Esophagus muscularis mucosa (tissue), 4 donors: ENCODE measurements at regions not wholly inside any gene's neighbourhood (a gene's known extent, or its start where the extent isn't known, plus 50 kb on each side); places are given as distances from the start of the nearest gene placed in this dataset.

ENCODE experiments used
- DNase-seq: peaks from one replicate; pipeline ENCODE4 v3.0.0-alpha.2; 2017; ENCODE audit errors: extremely low spot score
- H3K27ac ChIP-seq, 4 donors: fragments of 200-600 bp; sonication (generic); replicated peaks in 1 of 4; 1 replicate in 3 of 4; 2 replicates in 1 of 4; pipeline ENCODE4 v1.5.1; 2016 to 2019; ENCODE audit warnings: mild to moderate bottlenecking in 1 of 4
- H3K27me3 ChIP-seq, 4 donors: fragments of 200-600 bp; sonication (generic); one replicate each; pipeline versions ENCODE4 v1.5.1 to v1.6.0; 2016 to 2019
- H3K36me3 ChIP-seq, 4 donors: fragments of 200-600 bp; sonication (generic); one replicate each; pipeline ENCODE4 v1.5.1; 2016 to 2019
- H3K4me1 ChIP-seq, 4 donors: fragments of 200-600 bp; sonication (generic); one replicate each; pipeline ENCODE4 v1.5.1; 2016 to 2019
- H3K4me3 ChIP-seq, 4 donors: fragments of 200-600 bp; sonication (generic); 1 replicate in 2 of 4; 2 replicates in 2 of 4; pipeline ENCODE4 v1.5.1; 2016 to 2019; ENCODE audit warnings: mild to moderate bottlenecking in 4 of 4, moderate library complexity in 1 of 4
- H3K9me3 ChIP-seq, 4 donors: fragments of 200-600 bp; sonication (generic); 1 replicate in 3 of 4; 2 replicates in 1 of 4; pipeline ENCODE4 v1.5.1; 2016 to 2019
- EP300 ChIP-seq: sonication (generic); formaldehyde crosslinking; IDR thresholded peaks from one replicate; pipeline ENCODE4 v1.6.1; 2017; ENCODE audit warnings: antibody characterized with exemption
- POLR2A ChIP-seq: fragments of 450-650 bp; IDR thresholded peaks from one replicate; pipeline ENCODE4 v1.6.1; 2017; ENCODE audit warnings: antibody characterized with exemption, moderate library complexity, mild to moderate bottlenecking, low read depth
- POLR2AphosphoS5 ChIP-seq, 2 donors: sonication (generic); formaldehyde crosslinking; IDR thresholded peaks; one replicate each; pipeline ENCODE4 v1.6.1; 2017; ENCODE audit warnings: antibody characterized with exemption in 2 of 2
- WGBS: methylation state at CpG from one replicate; pipeline ENCODE4 v1.1.5; 2018; 5-methylcytosine and 5-hydroxymethylcytosine counted together
- intact Hi-C: fragments of 100-400 bp; cut with DNase I; formaldehyde crosslinking; loops from one replicate; pipeline ENCODE4 v1.15.1; 2023
- TF ChIP-seq, protein P1 (sequence below), 3 experiments: fragments of 200-600 bp in 2 of 3; fragments of 450-650 bp in 1 of 3; sonication (generic) in 2 of 3; IDR thresholded peaks; one replicate each; pipeline ENCODE4 v1.5.1; 2017 to 2019; ENCODE audit warnings: antibody characterized with exemption in 3 of 3, mild to moderate bottlenecking in 2 of 3, moderate library complexity in 1 of 3

DNA sequence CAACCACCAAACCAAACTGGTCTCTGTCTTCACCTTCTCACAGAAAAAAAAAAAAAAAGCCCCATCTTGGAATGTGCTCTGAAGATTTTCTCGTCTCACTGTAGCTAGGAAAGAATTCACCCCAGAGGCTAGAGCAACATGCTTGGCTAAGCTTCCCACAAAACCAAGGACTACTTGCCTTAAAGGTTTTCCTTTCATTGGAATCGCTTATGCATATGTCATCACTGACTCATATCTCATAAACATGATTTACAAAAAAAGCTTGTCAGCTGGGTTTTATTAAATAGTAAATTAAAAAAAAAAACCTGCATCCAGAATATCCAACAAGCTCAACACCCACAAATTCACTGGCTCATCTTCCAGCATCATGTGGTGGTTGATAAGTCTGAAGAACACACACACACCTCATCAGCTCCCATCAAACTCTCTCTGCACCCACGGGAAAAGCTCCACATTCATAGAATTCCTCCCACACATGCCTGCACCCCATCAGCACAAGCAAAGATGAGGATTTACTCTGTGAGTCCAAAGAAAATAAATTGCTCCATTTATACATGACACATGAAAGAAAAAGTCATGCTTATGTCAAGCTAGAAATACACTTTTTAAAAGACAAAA, 182.0 kb upstream of the TRIB2 start:
- WGBS: 28% methylated on average over 3 of the region's 3 CpGs
- Histone ChIP-seq H3K36me3 (no peaks in the 10 kb centered on the region), H3K4me1 (peaks cover 5 to 27% (median 12%) of the 10 kb centered on the region in 4 donors), H3K4me3 (no peak overlapping the region), H3K9me3 (no peaks in the 10 kb centered on the region), H3K27me3 (no peaks in the 10 kb centered on the region), H3K27ac (no peak overlapping the region)
- no peak for TF ChIP-seq POLR2AphosphoS5 (IDR thresholded peaks at IDR 0.05)
- no peak for TF ChIP-seq POLR2A
- no peak for TF ChIP-seq EP300
- TF ChIP-seq, protein P1, sequence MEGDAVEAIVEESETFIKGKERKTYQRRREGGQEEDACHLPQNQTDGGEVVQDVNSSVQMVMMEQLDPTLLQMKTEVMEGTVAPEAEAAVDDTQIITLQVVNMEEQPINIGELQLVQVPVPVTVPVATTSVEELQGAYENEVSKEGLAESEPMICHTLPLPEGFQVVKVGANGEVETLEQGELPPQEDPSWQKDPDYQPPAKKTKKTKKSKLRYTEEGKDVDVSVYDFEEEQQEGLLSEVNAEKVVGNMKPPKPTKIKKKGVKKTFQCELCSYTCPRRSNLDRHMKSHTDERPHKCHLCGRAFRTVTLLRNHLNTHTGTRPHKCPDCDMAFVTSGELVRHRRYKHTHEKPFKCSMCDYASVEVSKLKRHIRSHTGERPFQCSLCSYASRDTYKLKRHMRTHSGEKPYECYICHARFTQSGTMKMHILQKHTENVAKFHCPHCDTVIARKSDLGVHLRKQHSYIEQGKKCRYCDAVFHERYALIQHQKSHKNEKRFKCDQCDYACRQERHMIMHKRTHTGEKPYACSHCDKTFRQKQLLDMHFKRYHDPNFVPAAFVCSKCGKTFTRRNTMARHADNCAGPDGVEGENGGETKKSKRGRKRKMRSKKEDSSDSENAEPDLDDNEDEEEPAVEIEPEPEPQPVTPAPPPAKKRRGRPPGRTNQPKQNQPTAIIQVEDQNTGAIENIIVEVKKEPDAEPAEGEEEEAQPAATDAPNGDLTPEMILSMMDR (IDR thresholded peaks at IDR 0.05): no peak
- no peak for DNase-seq
- intact Hi-C loops: no loop called here

DNA sequence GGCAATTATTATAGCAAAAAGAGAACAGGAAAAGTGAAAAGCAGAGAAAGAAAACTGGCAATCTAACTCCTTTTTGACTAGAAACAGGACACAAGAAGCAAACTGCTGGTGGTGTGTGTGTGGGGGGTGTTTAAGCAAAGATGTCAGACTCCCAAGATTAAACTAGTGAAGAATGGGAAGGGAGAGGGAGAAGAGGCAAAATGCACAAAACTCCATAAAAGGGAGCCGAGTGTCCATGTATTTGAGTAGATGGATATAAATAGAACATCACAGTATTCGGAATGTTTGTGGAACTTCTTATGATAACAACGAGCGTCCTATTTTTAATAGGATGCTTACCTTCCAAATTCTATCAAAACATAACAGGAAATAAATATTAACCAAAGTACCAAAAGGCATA, 179.8 kb upstream of the TRIB2 start:
- TF ChIP-seq POLR2A (no peak), EP300 (no peak), POLR2AphosphoS5 (IDR thresholded peaks at IDR 0.05) (no peak)
- TF ChIP-seq, protein P1 (IDR thresholded peaks at IDR 0.05): no peak
- peaks cover 5 to 27% (median 12%) of the 10 kb centered on the region in 4 donors for H3K4me1 ChIP-seq

DNA sequence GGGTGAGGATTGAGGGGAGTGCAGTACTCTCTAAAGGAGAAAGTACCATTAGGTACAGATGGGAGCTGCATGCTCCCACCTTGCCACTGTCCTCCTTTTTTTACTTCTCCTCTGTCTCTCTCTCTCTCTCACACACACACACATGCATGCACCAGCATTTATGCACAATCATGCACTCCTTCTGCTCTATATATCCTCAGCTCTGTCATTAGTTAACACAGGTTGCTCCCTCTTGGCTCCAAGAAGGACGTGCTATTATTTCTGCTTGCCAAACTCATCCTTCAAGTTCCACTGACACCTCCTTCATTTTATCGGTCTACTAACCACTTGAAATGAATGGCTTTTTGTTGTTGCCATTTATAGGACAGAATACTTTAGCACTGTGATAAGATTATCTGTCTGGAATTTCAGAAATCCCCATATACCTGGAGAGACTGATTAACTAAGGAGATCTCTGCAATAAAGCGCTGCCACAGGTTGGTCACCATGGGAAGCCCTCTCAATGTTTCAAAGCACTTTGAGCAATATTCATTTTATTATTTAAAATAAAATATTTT, 178.5 kb upstream of the TRIB2 start:
- no peaks in the 10 kb centered on the region for H3K27me3 ChIP-seq
- DNase-seq: no peak
- H3K9me3 ChIP-seq: no peaks in the 10 kb centered on the region
- no peak overlapping the region for H3K27ac ChIP-seq
- peaks cover 5 to 27% (median 12%) of the 10 kb centered on the region in 4 donors for H3K4me1 ChIP-seq
- 62% methylated on average over 3 of the region's 3 CpGs for WGBS
- H3K36me3 ChIP-seq: no peaks in the 10 kb centered on the region
- no peak overlapping the region for H3K4me3 ChIP-seq
- intact Hi-C loops: no loop called here
- no peak for TF ChIP-seq POLR2A
- TF ChIP-seq, protein P1 (IDR thresholded peaks at IDR 0.05): no peak
- TF ChIP-seq POLR2AphosphoS5 (IDR thresholded peaks at IDR 0.05): no peak
- TF ChIP-seq EP300: no peak

More for the DNA sequence above, 179.8 kb upstream of the TRIB2 start:
- no peaks in the 10 kb centered on the region for H3K9me3 ChIP-seq
- intact Hi-C loops: no loop called here
- H3K4me3 ChIP-seq: no peak overlapping the region
- no peak for DNase-seq
- no peaks in the 10 kb centered on the region for H3K27me3 ChIP-seq
- no peak overlapping the region for H3K27ac ChIP-seq
- H3K36me3 ChIP-seq: no peaks in the 10 kb centered on the region
- 54% methylated on average over 4 of the region's 4 CpGs for WGBS

DNA sequence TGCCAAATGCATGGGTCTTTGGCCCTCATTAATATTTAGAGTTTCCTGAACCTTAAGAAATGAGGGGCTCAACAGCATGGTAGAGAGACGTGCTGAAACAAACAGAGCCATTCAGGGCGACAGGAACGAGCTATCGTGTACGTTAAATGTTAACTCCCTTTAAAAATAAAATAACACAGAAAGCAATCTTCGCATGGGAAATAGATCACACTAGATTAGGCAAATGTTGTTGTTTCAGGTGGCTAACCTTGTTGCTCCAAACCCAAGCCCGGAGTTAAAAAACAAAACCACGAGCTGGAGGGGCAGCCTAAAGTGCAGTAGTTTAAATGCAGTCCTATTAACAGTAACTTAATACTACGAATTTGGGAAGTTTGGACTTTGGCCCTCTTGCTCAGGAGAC, 177.4 kb upstream of the TRIB2 start:
- H3K9me3 ChIP-seq: no peaks in the 10 kb centered on the region
- H3K27me3 ChIP-seq: no peaks in the 10 kb centered on the region
- WGBS: 88% methylated on average over 9 of the region's 9 CpGs
- DNase-seq: no peak
- TF ChIP-seq, protein P1 (IDR thresholded peaks at IDR 0.05): no peak
- no peak for TF ChIP-seq POLR2AphosphoS5 (IDR thresholded peaks at IDR 0.05)
- no peak overlapping the region for H3K27ac ChIP-seq
- no peaks in the 10 kb centered on the region for H3K36me3 ChIP-seq
- intact Hi-C loops: no loop called here
- no peak overlapping the region for H3K4me3 ChIP-seq
- peaks cover 8 to 23% (median 10%) of the 10 kb centered on the region in 4 donors for H3K4me1 ChIP-seq
